ENCODE measurements at regions not wholly inside any gene's neighbourhood (a gene's known extent, or its start where the extent isn't known, plus 50 kb on each side); places are given as distances from the start of the nearest gene placed in this dataset.

DNA sequence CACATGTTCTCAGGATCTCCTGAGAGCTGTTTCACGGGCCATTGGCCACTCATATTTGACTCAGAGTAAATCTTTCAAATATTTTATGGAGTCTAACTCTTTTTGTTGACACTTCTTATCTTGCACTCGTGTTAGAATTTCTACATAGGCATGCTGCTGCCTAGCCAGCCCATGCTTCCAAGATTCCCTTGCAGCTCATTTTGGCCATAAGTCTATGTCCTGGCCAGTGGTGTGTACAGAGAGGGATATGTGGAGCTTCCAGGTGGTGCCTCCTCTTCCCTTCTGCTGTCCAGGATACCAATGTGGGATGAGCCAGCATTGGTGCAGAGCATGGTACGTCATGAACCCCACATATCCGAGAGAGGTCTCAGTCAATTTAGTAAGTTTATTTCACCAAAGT lies 522.6 kb downstream of the QKI start:
- no peak for DNase-seq

DNA sequence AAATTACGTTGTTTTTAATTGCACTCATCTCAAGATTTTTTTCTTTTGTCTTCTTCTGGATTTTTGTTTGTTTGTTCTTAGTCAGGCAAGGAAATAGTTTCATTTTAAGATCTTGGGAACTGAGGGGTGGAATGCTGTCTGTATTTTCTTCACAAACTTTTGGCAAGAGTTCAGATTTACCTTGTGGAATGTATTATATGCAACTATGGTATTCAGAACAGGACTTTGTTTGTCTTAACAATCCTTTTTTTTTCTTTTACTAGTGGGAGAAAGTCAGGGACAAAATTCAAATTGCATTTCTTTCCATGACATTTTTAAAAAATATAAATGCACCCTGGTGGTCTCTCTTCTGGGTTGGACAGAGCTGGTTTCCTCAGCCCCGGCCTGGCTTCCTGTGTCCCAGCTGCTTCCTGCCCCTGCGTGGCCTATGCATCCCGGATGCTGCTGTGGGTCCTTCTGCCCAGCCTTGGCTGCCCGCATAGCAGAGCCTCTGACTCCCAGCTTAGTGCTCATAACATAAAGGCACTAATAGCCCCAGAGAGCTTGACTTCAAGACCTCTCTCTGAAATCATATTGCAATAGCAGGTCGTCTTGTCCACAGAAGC lies 520.7 kb downstream of the QKI start:
- DNase-seq, result no peak

DNA sequence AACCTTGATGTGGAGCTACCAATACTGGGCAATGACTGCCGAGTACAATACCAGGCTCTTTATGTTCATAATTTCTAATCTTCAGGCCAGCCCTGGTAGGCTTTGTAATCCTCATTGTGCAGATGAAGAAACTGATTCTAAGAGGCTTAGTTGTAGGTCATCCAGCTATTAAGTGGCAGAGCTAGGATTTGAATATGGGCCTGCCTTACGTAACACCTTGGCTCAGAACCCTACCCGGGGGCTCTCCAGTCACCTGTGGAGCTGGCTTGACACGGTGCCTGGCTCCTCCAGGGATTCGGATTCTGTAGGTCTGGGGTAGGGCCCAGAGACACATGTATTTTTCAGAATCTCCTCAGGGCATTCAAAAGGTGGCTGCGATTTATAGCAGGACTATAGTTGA lies 515.5 kb downstream of the QKI start:
- DNase-seq, result no peak

DNA sequence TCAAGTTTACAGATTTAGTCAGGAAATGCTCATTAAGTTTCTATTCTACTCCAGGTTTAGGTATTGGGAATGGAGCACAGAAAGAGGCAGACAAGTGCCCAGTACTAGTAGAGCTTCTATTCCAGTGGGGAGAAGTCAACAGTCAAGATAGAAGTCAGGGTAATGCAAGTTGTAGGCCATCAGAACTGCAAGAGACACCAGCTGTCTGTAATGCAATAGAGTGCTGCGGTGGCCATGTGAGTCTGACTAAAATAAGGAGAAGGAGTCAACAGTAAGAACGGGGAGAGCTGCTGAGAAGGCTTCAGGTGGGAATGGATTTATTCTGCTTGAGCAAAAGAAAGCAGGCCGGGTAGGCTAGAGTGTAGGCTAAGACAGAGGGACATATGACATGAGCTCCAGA lies 515.0 kb downstream of the QKI start:
- no peak for DNase-seq

DNA sequence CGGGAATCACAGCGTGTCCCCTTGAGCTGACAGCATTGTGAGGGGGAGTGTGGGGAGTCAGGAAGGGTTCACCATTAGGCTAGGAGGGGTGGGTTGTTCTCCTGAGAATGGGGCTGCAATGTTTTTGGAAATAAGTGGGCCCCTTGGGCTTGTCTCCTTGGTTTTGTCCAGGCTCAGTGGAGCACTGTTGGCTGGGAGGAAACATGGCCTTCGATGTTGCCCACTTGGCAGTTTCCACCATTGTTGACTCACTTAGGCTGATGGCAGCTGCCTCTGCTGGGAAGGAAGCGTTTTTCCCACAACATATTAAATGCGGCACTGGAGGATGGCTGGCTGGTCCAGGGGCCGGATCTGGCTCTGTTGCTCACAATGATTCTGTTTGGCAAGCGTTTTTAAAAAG lies 512.1 kb downstream of the QKI start:
- DNase-seq, result no peak

DNA sequence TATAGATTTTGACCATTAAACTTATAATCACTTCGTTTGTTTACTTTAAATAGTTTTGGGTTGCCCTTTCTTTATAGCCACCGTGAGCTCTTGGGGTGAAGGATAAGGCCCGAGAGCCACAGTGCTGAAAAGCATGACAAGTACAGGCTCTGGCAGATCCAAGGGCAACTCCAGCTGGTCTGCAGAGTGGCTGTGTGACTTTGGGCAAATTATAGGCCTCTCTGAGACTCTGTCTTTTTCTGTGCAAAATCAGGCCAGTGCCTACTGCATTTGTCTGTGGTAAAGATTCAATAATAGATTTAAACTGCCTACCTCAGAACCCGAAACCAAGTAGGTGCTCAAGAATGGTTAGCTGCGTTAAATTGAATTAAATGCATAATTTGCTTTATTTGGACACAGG lies 511.3 kb downstream of the QKI start:
- no peak for DNase-seq

DNA sequence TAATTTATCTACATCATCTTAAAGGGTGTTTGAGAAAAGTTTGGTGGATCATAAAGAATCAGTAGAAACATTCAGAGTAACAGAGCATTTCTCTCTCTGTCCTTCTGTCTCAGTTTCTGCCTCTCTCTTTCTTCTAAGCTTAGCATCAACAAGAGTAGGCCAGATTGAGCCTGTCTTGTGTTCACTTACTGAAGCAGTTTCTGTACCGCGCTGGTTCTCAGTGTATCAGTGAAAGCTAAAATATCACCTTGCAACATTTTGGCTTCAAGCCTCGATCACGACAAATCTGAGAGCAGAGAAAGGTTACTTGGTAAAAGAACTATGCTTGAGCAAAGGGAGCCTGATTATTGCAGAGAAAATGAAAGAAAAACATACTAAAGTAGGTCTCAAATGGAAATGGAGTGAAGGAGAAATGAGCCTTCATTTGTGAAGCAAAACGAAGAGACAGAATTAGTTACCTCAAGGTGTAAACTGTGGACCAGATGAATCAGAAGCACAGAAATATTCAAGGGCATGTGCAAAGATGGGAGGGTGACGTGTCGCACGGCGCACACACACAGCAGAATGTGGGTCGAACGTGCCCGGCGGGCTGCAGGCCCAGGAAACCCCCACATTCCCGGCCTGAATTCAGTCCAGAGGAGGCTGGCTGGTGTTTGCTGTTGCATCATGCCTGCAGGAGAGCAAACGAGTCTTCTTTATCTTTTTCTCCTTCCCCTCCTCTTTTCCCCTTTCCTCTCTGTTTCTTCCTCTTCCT lies 509.3 kb downstream of the QKI start:
- DNase-seq, result no peak

DNA sequence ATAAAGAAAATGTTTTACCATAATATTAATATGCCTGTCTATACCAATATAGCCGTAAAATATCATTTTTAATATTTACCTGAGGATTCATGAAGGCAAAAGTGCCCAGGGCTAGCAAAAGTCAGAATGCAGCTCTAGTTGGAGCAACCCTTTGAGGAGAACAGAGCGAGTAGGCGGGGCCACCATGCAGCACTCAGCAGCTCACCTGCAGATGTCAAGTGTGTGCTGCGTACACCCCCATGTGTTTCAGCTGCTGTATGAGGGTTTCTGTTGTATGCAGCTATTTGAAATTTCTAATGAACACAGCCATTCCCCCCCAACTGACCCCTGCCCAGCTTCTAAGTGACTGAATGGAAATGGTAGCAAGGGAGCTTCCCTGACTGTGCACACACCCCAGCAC lies 508.0 kb downstream of the QKI start:
- no peak for DNase-seq

DNA sequence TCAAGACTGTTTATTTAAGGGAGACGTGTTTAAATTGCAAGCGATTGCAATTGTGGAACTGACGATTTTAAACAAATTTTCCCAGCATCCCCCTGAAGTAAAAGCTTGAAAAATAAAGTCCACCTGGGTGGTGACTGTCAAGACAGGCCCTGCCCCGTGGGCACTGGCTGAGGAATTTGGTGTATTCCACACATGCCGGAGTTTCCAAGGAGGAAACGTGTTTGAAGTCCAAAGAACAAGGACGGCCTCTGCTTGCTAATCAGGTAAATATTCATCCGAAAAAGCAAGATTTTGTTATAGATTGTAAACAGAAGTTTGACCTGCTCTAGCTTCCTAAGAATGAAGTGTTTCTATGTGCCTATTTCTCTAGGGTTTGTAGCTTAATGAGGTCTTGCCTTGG lies 505.1 kb downstream of the QKI start:
- no peak for DNase-seq

DNA sequence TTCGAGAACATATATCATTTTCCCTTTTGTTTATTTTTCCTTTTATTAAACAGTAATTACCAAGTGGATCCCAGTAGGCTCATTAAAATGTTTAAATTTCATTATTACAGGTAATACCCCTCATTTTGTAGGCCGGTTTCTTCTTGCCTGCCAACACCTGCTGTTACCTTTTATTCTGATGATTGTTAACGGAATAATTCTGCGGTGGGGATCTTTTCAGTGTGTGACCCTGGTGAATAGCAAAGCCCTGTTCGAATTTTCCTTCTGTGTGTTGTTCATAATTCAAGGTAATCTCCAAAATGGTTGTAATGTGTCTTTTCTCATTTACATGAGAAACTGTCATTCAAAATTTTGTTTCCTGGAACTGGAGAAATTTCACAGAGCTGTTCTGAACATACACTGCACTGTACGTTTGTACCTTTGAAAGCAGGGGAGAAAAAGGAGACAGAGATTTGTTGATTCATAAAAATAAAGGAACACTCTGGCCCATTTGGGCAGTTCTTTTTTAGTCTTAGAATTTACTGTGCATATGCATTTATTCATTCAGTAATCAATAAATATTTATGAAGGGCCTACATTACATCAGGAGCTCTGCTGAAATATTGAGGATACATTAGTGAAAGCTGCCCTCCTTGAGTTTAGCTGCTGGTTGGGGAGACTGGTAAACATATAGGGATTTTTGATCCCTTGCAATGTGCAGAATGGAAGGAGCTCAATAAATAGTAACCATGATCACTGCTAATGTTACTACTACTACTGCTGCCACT lies 502.0 kb downstream of the QKI start:
- no peak for DNase-seq

DNA sequence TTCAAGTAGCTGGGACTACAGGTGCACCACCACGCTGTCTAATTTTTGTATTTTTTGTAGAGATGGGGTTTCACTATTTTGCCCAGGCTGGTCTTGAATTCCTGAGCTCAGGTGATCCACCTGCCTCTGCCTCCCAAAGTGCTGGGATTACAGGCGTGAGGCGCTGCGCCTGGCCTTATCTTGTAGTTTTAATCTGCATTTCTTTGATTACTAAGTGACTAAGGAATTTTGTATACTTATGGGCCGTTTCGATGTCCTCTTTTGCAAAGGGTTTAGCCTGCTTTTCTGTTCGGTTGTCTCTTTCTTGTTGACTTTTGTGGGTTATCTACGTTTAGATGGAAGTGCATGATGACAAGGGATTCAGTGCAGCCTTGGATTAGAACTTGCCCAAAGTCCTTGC lies 500.6 kb downstream of the QKI start:
- no peak for DNase-seq

DNA sequence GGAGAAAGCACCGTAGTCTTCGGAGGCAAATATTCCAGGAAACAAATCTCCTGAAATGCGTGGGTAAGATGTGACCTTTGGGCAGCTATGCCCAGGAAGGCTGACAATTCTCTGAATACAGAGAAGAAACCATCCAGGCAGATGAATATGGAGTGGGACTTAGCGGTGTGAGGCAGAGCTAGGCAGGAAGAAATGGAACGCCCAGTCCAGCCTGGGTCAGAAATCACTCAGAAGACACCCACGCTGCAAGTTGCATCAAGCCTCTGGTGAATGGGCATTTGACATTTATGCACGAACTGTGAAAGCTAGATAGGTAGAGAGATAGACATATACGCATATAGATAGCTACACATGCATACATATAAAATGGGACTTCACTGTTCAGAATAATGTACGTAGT lies 498.5 kb downstream of the QKI start:
- DNase-seq, result no peak

DNA sequence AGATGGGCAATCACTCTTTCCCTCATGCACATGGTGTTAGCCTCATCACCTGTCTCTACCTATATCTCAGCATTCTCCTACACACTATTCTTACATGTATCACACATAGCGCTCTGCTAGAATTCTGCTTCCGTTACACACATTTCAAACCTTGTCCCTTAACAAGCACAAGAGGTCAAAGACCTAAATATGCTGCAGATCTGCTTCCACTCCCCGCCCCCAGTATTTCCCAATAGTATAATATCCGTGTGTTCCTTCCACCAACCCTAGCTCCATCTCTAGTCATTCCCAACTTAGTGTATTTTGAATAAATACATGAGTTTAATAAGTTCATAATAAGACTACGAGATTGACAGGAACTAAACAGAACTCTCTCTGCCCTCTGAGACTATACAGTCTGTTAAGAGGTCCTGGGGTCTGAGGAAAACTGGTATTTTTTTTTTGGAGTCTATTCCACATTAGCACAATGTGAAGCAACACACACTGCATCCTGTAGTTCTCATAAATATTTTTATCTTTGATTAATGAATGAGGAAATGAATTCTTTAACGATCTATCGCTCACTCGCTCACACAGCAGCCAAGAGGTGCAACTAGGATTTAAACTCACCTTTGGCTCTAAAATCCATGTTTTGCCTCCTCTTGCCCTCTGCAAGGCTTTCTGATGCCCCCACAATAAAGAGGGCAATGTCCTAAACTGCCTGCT lies 491.6 kb downstream of the QKI start:
- no peak for DNase-seq

DNA sequence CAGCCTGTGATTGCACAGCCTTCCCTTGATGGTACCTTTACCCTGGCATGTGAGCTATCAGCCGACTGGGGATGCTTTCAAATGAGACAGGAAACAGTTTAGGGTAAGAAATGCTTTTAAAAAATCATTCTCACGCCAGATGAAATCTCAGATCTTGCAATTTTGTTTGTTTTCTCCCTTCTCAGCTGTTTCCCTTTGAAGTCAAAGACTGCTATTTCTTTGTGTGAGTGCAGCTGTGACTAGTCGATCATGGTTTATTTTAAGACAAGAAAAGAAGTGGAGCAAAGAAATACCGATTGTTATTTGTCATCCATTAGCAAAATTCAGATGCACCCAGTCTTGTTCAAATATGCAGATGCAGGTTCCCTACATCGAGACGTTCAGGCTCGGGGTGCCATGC lies 489.7 kb downstream of the QKI start:
- no peak for DNase-seq

DNA sequence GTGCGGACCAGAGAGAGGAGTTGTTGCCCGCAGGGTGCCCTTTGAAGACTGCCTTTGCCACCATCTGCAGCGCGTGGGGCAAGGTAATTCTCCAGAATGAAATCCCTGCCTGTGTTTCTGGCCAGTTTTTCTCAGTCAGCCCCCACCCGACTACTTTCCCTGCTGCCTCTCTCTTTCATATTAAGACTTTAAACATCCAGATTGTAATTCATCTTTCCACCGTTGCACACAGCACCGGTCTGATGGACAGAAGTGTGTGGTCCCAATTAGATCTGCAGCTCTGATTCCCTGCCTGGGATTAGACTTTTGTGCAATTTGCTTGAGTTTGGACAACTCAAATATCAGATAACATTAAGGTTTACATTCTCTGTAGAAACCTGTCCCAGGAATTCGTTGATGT lies 489.0 kb downstream of the QKI start:
- DNase-seq, result no peak

DNA sequence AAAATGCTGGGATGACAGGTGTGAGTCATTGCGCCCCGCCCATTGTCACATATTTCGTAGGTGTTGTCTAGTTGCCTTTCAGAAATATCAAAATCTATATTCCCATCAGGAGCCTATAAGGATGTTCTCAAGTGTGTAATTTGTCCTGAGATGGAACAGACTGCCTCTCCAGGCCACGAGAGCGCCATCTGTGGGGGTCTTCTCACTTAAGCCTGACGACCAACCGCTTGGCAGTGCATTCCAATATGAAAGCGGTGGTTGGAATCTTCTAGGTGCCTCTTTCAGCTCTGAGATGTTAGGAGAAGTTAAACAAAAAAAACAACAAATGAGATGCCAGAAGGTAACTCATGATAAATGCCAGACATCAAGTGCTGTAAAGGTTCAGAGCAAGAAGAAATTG lies 488.5 kb downstream of the QKI start:
- no peak for DNase-seq

DNA sequence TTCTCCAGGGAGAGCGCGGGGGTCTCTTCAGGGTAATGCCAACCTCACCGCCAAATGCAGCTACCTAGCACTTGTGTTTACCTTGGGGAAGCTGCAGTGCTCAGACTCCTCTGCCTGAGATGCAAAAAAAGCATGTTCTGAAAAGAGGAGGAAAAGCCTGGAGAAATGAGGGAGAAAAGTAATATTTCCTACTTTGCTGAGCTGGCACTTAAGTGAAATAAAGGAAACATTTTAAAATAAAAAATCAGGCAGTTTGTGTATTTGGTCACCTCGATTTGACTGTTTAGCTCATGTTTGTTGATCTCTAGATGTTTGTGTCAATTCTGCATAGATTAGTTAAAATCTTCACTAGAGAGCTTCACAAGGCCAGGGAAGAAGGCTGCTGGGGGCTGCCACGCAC lies 487.2 kb downstream of the QKI start:
- no peak for DNase-seq

DNA sequence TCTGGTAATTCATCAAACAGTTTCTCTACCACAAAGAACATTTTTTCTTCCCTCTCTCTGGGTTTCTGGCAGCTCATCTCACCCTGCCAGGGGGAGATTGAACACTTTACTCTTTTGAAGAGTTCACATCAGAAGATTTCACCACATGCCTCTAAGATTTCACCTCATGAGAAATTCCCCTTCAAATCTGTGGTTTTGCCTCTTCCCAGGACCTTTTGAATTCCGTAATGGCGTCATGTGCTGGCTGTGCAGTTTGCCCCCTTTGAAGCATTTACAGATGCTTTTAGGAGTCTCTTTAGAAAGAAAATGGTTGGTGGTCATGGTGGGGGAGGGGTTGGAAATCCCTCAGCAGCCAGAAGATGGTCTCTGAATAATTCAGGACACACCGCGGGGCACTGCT lies 486.1 kb downstream of the QKI start:
- DNase-seq, result no peak

DNA sequence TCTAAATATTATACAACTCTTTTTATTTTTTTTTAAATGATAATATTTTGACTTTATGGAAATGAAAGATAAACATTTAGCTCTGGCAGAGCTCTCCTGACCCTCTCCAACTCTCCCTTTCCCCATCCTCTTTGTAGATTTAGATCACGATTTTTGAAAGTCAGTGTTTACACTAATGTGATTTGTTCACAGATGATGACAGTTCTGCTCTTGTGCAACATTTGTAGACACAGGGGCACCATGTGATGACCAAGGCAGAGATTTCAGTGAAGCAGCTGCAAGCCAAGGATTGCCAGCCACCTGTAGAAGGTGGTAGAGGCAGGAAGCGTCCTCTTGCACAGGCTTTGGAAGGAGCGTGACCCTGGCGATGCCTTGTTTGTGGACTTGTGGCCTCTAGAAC lies 483.2 kb downstream of the QKI start:
- no peak for DNase-seq

DNA sequence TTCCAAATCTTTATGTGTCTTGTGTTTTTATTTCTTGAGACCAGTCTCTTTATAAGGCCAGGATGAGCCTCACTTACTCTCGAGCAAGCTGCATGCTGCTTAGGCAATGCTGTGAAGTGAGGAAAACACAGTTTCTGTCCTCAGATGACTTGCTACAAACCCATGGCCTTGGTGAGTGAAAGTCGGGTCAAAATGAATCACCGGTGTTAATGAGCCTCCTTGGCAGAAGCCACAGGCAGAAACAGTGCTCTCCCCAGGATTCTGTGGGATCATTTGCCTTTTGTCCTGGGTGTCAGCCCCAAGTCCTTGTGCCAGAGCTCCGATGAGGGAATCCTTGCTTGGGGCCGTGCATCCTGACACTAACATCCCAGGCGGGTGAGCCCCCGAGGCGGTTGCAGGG lies 482.5 kb downstream of the QKI start:
- DNase-seq, result no peak

DNA sequence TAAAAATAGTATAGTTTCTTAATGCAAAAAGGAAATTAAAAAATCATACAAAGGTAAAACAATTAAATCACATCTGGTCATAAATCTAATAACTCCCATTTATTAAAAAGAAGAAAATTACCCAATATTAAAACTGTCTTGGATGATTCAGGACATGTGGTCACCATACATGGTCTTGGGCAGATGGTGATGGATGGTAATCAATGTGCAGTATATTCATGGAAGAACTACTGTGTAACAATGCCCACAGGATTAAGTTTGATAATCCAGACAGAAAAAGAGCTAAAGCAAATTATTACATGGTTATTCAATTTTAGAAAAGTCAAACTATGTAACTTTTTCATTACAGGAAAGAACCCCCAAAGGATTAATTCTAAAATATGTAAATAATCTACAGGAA lies 480.6 kb downstream of the QKI start:
- no peak for DNase-seq

DNA sequence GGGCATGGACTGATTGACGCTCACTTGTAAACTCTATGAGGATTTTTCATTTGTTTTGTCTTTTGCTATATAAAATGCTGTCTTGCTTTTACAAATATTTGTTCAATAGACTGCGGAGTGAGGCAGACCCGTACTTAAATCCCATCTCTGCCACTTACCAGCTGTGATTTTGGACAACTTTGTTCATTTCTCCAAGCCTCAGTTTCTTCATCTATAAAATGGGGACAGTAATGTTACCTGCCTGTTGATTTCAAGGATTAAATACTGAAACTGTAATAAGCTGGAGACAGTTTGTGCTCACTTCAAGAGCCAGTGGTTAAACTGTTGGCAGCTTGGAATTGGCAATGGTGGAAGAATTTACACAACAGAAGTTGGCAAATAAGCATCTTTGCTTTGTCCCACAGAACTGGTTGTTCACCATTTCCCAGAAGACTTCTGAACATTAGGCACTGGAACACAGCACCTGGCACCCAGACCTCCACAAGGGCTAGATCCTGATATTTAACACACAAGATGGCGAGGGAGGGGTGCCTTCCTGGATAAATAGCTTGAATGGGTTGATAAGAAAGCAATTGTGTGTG lies 479.2 kb downstream of the QKI start:
- no peak for DNase-seq

DNA sequence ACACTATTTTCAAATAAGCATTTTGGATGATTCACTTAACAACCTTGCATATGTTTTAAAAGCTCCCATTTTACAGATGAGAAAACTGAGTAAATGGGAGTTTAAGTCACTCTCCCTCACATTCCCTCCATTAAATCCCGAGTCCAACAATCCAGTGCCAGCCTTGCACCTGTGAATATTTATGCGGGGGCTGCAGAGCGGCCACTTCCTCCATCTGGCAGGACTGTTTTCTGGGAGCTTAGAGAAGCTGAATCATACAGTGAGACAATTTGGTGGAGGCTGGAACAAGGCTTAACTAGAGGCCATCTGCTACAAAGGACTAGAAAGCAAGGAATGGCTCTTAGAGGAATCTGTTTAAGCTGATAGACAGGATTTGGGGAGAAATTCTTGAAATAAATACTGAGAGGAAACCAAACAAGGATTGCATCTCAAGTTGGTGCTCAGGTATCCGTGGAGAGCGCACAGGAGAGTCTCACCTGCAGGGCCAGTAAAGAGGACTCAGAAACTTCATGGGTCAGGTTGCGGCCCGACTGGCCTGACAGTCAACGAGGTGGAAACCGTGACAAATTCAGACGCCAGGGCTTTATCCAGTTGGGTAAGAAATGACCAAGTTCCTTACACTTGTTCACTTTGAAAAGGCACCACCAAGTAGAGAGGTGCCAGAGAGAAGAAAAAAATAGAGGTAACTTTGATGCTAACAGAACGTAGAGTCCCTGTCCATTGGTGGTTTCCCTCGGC lies 478.5 kb downstream of the QKI start:
- DNase-seq, result no peak
